K562 (cell line): ENCODE measurements at regions not wholly inside any gene's neighbourhood (a gene's known extent, or its start where the extent isn't known, plus 50 kb on each side); places are given as distances from the start of the nearest gene placed in this dataset.

ENCODE experiments used
- BCLAF1 ChIP-seq, 2 experiments: fragments of 450-650 bp in 1 of 2; IDR thresholded peaks; 2 replicates each; pipeline ENCODE4 v1.6.1; 2011 to 2017; ENCODE audit warnings: low read depth in 2 of 2, antibody characterized with exemption in 1 of 2, borderline replicate concordance in 1 of 2, low read length in 1 of 2, mild to moderate bottlenecking in 1 of 2, mixed read lengths in 1 of 2; ENCODE audit not compliant: control insufficient read depth in 1 of 2
- CBX1 ChIP-seq: sonication (generic); IDR thresholded peaks from 2 replicates; pipeline ENCODE4 v1.6.1; 2016; ENCODE audit warnings: antibody characterized with exemption, low read depth, mild to moderate bottlenecking
- CREBBP ChIP-seq: IDR thresholded peaks from one replicate; pipeline ENCODE4 v1.6.1; 2012; ENCODE audit warnings: low read depth, mild to moderate bottlenecking, control low read depth, inconsistent platforms, low read length
- CREM ChIP-seq: IDR thresholded peaks from 2 replicates; pipeline ENCODE4 v1.6.1; 2014; ENCODE audit warnings: antibody characterized with exemption, low read depth
- HLTF ChIP-seq: fragments of 450-650 bp; IDR thresholded peaks from 2 replicates; pipeline ENCODE4 v1.6.1; 2016
- IRF1 ChIP-seq: sonication (generic); formaldehyde crosslinking; IDR thresholded peaks from 2 replicates; pipeline ENCODE4 v1.8.0; 2022; ENCODE audit warnings: missing genetic modification reagents, mild to moderate bottlenecking, borderline replicate concordance
- LARP7 ChIP-seq: fragments of 450-650 bp; IDR thresholded peaks from 2 replicates; pipeline ENCODE4 v1.6.1; 2016
- NR4A1 ChIP-seq, 2 experiments: fragments of 250-450 bp in 1 of 2; fragments of 450-650 bp in 1 of 2; sonication (Bioruptor Pico) in 1 of 2; IDR thresholded peaks; 2 replicates each; pipeline versions ENCODE4 v1.4.0 to v1.6.1; 2016 to 2020; ENCODE audit warnings: mild to moderate bottlenecking in 2 of 2, missing compliant biosample characterization in 1 of 2, missing genetic modification characterization in 1 of 2, moderate library complexity in 1 of 2
- PHTF2 ChIP-seq: fragments of 250-450 bp; sonication (Bioruptor Pico); IDR thresholded peaks from 2 replicates; pipeline ENCODE4 v1.5.0; 2021; ENCODE audit warnings: mild to moderate bottlenecking
- POLR2AphosphoS2 ChIP-seq: IDR thresholded peaks from 2 replicates; pipeline ENCODE4 v1.6.1; 2012; ENCODE audit warnings: low read length, improper control_type of control experiment
- SNIP1 ChIP-seq: fragments of 450-650 bp; IDR thresholded peaks from 2 replicates; pipeline ENCODE4 v1.7.1; 2017; ENCODE audit warnings: low read depth, mild to moderate bottlenecking
- SP1 ChIP-seq: sonication (generic); formaldehyde crosslinking; IDR thresholded peaks from 2 replicates; pipeline ENCODE4 v1.8.1; 2022; ENCODE audit warnings: mild to moderate bottlenecking, missing genetic modification reagents
- SUPT5H ChIP-seq: fragments of 450-650 bp; IDR thresholded peaks from 2 replicates; pipeline ENCODE4 v1.6.1; 2016
- TAF7 ChIP-seq: fragments of 450-650 bp; IDR thresholded peaks from 2 replicates; pipeline ENCODE4 v1.6.1; 2016; ENCODE audit warnings: missing genetic modification characterization, missing compliant biosample characterization
- THRB ChIP-seq: fragments of 450-650 bp; formaldehyde crosslinking; conservative IDR thresholded peaks from 2 replicates; pipeline ENCODE4 v1.4.0; 2022; ENCODE audit warnings: mild to moderate bottlenecking, missing genetic modification characterization
- ZBTB43 ChIP-seq: sonication (generic); formaldehyde crosslinking; IDR thresholded peaks from 2 replicates; pipeline ENCODE4 v1.8.0; 2023; ENCODE audit warnings: mild to moderate bottlenecking, missing genetic modification reagents
- ZFP36 ChIP-seq: fragments of 150-350 bp; IDR thresholded peaks from 2 replicates; pipeline ENCODE4 v1.6.1; 2018; ENCODE audit warnings: low read length, low read depth; ENCODE audit not compliant: partially characterized antibody
- ZNF224 ChIP-seq: sonication (generic); formaldehyde crosslinking; IDR thresholded peaks from 2 replicates; pipeline ENCODE4 v1.8.0; 2022; ENCODE audit warnings: mild to moderate bottlenecking, missing genetic modification reagents
- ZNF384 ChIP-seq: IDR thresholded peaks from 2 replicates; pipeline ENCODE4 v1.6.1; 2012; ENCODE audit warnings: low read depth, low read length, improper control_type of control experiment
- ZNF707 ChIP-seq: fragments of 250-450 bp; sonication (Bioruptor Pico); conservative IDR thresholded peaks from 2 replicates; pipeline ENCODE4 v1.8.0; 2022; ENCODE audit warnings: inconsistent platforms, mild to moderate bottlenecking, moderate library complexity

- TF ChIP-seq SUPT5H (peak; percentile 95), NR4A1 (CRISPR knock-in tag; IDR thresholded peaks at IDR 0.05) (0 out of 2 replicates have a peak, but pooled peaks have one; percentile 53), NR4A1 (tag; IDR thresholded peaks at IDR 0.05) (peak; percentile 84; the same call in 1 of the 2 replicates), THRB (CRISPR knock-in tag) (peak; percentile 99), HLTF (peak; percentile 99), CREM (peak; percentile 95), CREBBP (no peak), SNIP1 (peak; percentile 73), BCLAF1 (IDR thresholded peaks at IDR 0.05; ENCODE audit: borderline replicate concordance in 1 of 2, control insufficient read depth in 1 of 2, low read depth in 2 of 2, low read length in 1 of 2) (peak in 1 of 2 experiments; percentile 25; a peak in 1 of 4 replicates), PHTF2 (CRISPR knock-in tag) (no peak), ZNF384 (peak; percentile 38; the same call in 1 of the 2 replicates), ZBTB43 (CRISPR knock-in tag) (peak; percentile 99), ZNF224 (CRISPR knock-in tag) (peak; percentile 90), IRF1 (peak; percentile 80; the same call in 1 of the 2 replicates), TAF7 (tag) (peak; percentile 82), ZNF707 (CRISPR knock-in tag) (no peak), LARP7 (peak; percentile 100), CBX1 (peak; percentile 87; the same call in 1 of the 2 replicates), SP1 (peak; percentile 96), ZFP36 (peak; percentile 53), POLR2AphosphoS2 (0 out of 2 replicates have a peak, but pooled peaks have one; percentile 72)
Measured at GRCh38 chr7:155205368-155206317, 92.0 kb upstream of the INSIG1 start (continued).
